HepG2 (cell line): ENCODE measurements at regions not wholly inside any gene's neighbourhood (a gene's known extent, or its start where the extent isn't known, plus 50 kb on each side); places are given as distances from the start of the nearest gene placed in this dataset.

Experiments
- EZH2 ChIP-seq: conservative IDR thresholded peaks from 2 replicates; pipeline ENCODE4 v1.6.1; 2012; ENCODE audit warnings: mild to moderate bottlenecking, low read depth, low read length, moderate library complexity
- HCFC1 ChIP-seq: fragments of 150-350 bp; IDR thresholded peaks from 2 replicates; pipeline ENCODE4 v1.6.1; 2014; ENCODE audit warnings: low read depth, low read length
- RXRA ChIP-seq: sonication (generic); formaldehyde crosslinking; IDR thresholded peaks from 2 replicates; pipeline ENCODE4 v1.5.1; 2020; ENCODE audit warnings: missing genetic modification reagents
- ZBTB20 ChIP-seq: sonication (generic); formaldehyde crosslinking; IDR thresholded peaks from 2 replicates; pipeline ENCODE4 v1.8.1; 2023; ENCODE audit warnings: missing genetic modification reagents, low read depth, mild to moderate bottlenecking, borderline replicate concordance
- ZFP36L2 ChIP-seq: sonication (generic); formaldehyde crosslinking; IDR thresholded peaks from 2 replicates; pipeline ENCODE4 v1.4.0; 2020; ENCODE audit warnings: missing genetic modification reagents
- ZNF549 ChIP-seq: sonication (generic); formaldehyde crosslinking; IDR thresholded peaks from 2 replicates; pipeline ENCODE4 v1.5.0; 2020; ENCODE audit warnings: missing genetic modification reagents
- ZNF614 ChIP-seq: IDR thresholded peaks from 2 replicates; pipeline ENCODE4 v1.6.1; 2018; ENCODE audit warnings: missing biosample characterization, missing genetic modification reagents, inconsistent platforms, borderline replicate concordance
- TF ChIP-seq, protein P1 (sequence below), 2 experiments: sonication (generic) in 1 of 2; formaldehyde crosslinking in 1 of 2; IDR thresholded peaks; 2 replicates each; pipeline versions ENCODE4 v1.5.1 to v1.6.1; 2011 to 2020; ENCODE audit warnings: borderline replicate concordance in 1 of 2, low read depth in 1 of 2, low read length in 1 of 2, mild to moderate bottlenecking in 1 of 2, missing genetic modification reagents in 1 of 2, moderate library complexity in 1 of 2
- TF ChIP-seq, protein P2 (sequence below): sonication (generic); formaldehyde crosslinking; IDR thresholded peaks from 2 replicates; pipeline ENCODE4 v1.5.0; 2020; ENCODE audit warnings: mild to moderate bottlenecking, missing genetic modification reagents, moderate library complexity
- TF ChIP-seq, protein P3 (sequence below): sonication (generic); formaldehyde crosslinking; conservative IDR thresholded peaks from 2 replicates; pipeline ENCODE4 v1.8.0; 2022; ENCODE audit warnings: mild to moderate bottlenecking, moderate library complexity, missing genetic modification reagents

DNA sequence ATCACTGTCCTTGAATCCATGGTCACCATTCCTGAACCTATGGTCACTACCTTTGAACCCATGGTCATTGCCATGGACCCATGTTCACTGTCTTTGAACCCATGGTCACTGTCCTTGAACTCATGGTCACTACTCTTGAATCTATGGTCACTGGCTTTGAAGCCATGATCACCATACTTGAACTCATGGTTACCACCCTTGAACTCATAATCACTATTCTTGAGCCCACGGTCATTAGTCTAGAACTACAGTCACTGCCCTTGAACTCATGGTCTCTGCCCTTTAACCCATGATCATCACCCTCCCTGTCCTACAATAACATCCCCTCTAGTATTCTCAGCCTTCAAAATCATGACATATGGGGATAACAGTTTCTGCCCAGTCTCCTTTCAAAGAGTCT lies 270.5 kb downstream of the CXCL12 start:
- TF ChIP-seq, protein P1, sequence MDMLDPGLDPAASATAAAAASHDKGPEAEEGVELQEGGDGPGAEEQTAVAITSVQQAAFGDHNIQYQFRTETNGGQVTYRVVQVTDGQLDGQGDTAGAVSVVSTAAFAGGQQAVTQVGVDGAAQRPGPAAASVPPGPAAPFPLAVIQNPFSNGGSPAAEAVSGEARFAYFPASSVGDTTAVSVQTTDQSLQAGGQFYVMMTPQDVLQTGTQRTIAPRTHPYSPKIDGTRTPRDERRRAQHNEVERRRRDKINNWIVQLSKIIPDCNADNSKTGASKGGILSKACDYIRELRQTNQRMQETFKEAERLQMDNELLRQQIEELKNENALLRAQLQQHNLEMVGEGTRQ (IDR thresholded peaks at IDR 0.05; ENCODE audit: low read depth, low read length): no peak
- TF ChIP-seq, protein P1 (CRISPR knock-in tag; IDR thresholded peaks at IDR 0.05; ENCODE audit: borderline replicate concordance): no peak
- no peak for TF ChIP-seq RXRA (CRISPR knock-in tag)
- no peak for TF ChIP-seq ZBTB20 (CRISPR knock-in tag)
- TF ChIP-seq ZFP36L2: no peak
- TF ChIP-seq, protein P2, sequence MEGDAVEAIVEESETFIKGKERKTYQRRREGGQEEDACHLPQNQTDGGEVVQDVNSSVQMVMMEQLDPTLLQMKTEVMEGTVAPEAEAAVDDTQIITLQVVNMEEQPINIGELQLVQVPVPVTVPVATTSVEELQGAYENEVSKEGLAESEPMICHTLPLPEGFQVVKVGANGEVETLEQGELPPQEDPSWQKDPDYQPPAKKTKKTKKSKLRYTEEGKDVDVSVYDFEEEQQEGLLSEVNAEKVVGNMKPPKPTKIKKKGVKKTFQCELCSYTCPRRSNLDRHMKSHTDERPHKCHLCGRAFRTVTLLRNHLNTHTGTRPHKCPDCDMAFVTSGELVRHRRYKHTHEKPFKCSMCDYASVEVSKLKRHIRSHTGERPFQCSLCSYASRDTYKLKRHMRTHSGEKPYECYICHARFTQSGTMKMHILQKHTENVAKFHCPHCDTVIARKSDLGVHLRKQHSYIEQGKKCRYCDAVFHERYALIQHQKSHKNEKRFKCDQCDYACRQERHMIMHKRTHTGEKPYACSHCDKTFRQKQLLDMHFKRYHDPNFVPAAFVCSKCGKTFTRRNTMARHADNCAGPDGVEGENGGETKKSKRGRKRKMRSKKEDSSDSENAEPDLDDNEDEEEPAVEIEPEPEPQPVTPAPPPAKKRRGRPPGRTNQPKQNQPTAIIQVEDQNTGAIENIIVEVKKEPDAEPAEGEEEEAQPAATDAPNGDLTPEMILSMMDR (CRISPR knock-in tag): no peak
- no peak for TF ChIP-seq EZH2
- no peak for TF ChIP-seq ZNF549 (CRISPR knock-in tag)
- TF ChIP-seq HCFC1: no peak
- TF ChIP-seq, protein P3, sequence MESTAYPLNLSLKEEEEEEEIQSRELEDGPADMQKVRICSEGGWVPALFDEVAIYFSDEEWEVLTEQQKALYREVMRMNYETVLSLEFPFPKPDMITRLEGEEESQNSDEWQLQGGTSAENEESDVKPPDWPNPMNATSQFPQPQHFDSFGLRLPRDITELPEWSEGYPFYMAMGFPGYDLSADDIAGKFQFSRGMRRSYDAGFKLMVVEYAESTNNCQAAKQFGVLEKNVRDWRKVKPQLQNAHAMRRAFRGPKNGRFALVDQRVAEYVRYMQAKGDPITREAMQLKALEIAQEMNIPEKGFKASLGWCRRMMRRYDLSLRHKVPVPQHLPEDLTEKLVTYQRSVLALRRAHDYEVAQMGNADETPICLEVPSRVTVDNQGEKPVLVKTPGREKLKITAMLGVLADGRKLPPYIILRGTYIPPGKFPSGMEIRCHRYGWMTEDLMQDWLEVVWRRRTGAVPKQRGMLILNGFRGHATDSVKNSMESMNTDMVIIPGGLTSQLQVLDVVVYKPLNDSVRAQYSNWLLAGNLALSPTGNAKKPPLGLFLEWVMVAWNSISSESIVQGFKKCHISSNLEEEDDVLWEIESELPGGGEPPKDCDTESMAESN: no peak
- no peak for TF ChIP-seq ZNF614 (CRISPR knock-in tag)
